DOHH2 (cell line): ENCODE measurements at regions not wholly inside any gene's neighbourhood (a gene's known extent, or its start where the extent isn't known, plus 50 kb on each side); places are given as distances from the start of the nearest gene placed in this dataset.

ENCODE experiments used
- EZH2phosphoT487 ChIP-seq: fragments of 200-600 bp; sonication (generic); IDR thresholded peaks from 2 replicates; pipeline ENCODE4 v1.6.1; 2017; ENCODE audit warnings: borderline replicate concordance, mild to moderate bottlenecking, antibody characterized with exemption, low read length, moderate library complexity, mixed read lengths
- TF ChIP-seq, protein P1 (sequence below): fragments of 200-600 bp; sonication (generic); IDR thresholded peaks from one replicate; pipeline ENCODE4 v1.5.1; 2014; ENCODE audit warnings: antibody characterized with exemption, mild to moderate bottlenecking, low read depth, low read length; ENCODE audit not compliant: poor library complexity, severe bottlenecking

DNA sequence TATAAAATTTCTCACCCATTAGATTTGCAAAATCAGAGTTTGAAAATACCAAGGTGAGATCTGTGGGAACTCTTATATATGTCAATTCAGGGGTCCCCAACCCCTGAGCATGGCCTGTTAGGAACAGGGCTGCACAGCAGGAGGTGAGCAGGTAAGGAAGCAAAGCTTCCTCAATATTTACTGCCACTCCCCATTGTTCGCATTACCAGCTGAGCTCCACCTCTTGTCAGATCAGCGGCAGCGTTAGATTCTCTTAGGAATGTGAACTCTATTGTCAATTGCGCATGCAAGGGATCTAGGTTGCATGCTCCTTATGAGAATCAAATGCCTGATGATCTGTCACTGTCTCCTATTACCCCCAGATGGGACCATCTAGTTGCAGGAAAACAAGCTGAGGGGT lies 376.6 kb downstream of the LMO4 start:
- TF ChIP-seq, protein P1, sequence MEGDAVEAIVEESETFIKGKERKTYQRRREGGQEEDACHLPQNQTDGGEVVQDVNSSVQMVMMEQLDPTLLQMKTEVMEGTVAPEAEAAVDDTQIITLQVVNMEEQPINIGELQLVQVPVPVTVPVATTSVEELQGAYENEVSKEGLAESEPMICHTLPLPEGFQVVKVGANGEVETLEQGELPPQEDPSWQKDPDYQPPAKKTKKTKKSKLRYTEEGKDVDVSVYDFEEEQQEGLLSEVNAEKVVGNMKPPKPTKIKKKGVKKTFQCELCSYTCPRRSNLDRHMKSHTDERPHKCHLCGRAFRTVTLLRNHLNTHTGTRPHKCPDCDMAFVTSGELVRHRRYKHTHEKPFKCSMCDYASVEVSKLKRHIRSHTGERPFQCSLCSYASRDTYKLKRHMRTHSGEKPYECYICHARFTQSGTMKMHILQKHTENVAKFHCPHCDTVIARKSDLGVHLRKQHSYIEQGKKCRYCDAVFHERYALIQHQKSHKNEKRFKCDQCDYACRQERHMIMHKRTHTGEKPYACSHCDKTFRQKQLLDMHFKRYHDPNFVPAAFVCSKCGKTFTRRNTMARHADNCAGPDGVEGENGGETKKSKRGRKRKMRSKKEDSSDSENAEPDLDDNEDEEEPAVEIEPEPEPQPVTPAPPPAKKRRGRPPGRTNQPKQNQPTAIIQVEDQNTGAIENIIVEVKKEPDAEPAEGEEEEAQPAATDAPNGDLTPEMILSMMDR: no peak
- TF ChIP-seq EZH2phosphoT487: no peak
